GM10266 (cell line): ENCODE measurements at regions not wholly inside any gene's neighbourhood (a gene's known extent, or its start where the extent isn't known, plus 50 kb on each side); places are given as distances from the start of the nearest gene placed in this dataset.

ENCODE experiments used
- DNase-seq: peaks from one replicate; pipeline ENCODE4 v3.0.0; 2012; ENCODE audit errors: extremely low spot score
- CTCF ChIP-seq: IDR thresholded peaks from 2 replicates; pipeline ENCODE4 v1.5.1; 2012; ENCODE audit warnings: mild to moderate bottlenecking, low read depth; ENCODE audit not compliant: control insufficient read depth, insufficient read depth; ENCODE audit errors: missing control alignments

- TF ChIP-seq CTCF = no peak
- DNase-seq = no peak
Observed at GRCh38 chr7:13090959-13091358, 403.5 kb downstream of the ARL4A start.

GRCh38 chr7:13091974-13092707 lies 404.7 kb downstream of the ARL4A start:
- no peak for DNase-seq
- TF ChIP-seq CTCF = no peak

- TF ChIP-seq CTCF = no peak
Observed at GRCh38 chr7:13092708-13093005, 405.2 kb downstream of the ARL4A start.

GRCh38 chr7:13093160-13093559 lies 405.7 kb downstream of the ARL4A start:
- no peak for TF ChIP-seq CTCF
- no peak for DNase-seq

More at GRCh38 chr7:13092708-13093005, 405.2 kb downstream of the ARL4A start:
- DNase-seq = no peak

GRCh38 chr7:13097499-13097898 lies 410.1 kb downstream of the ARL4A start:
- DNase-seq = no peak
- no peak for TF ChIP-seq CTCF

GRCh38 chr7:13098161-13098560 lies 410.7 kb downstream of the ARL4A start:
- no peak for DNase-seq
- no peak for TF ChIP-seq CTCF

- no peak for TF ChIP-seq CTCF
- DNase-seq = no peak
Observed at GRCh38 chr7:13099154-13099795, 411.8 kb downstream of the ARL4A start.
